WTC11 (cell line): ENCODE measurements at regions not wholly inside any gene's neighbourhood (a gene's known extent, or its start where the extent isn't known, plus 50 kb on each side); places are given as distances from the start of the nearest gene placed in this dataset.

Experiments
- ATAC-seq: fragments of 200-7000 bp; cut with Tn5 transposase; 2 replicates; pipeline ENCODE4 v1.10.0; 2021; ENCODE audit warnings: mild to moderate bottlenecking, moderate library complexity
- CTCF ChIA-PET: fragments of 300-600 bp; sonication (Branson Sonifier 250); formaldehyde crosslinking; loops from one replicate; lab custom pipeline; 2021; ENCODE audit warnings: antibody characterized with exemption; lab: Charles Lee
- POLR2A ChIA-PET: fragments of 350-600 bp; sonication (Branson Sonifier 250); formaldehyde crosslinking; loops from one replicate; lab custom pipeline; 2021; ENCODE audit warnings: antibody characterized with exemption; lab: Charles Lee
- DNase-seq: peaks from one replicate; pipeline ENCODE4 v3.0.0; 2021; ENCODE audit warnings: low spot score
- H3K27ac Mint-ChIP-seq: 2 replicates; pipeline ENCODE4 v1.8.0; 2021; ENCODE audit warnings: mixed read lengths
- H3K27me3 Mint-ChIP-seq: 2 replicates; pipeline ENCODE4 v1.8.0; 2021; ENCODE audit warnings: low read depth, mild to moderate bottlenecking, moderate library complexity, mixed read lengths
- H3K36me3 Mint-ChIP-seq: 2 replicates; pipeline ENCODE4 v1.8.0; 2021; ENCODE audit warnings: mixed read lengths
- H3K4me1 Mint-ChIP-seq: 2 replicates; pipeline ENCODE4 v1.8.0; 2022; ENCODE audit warnings: mixed read lengths
- H3K4me3 Mint-ChIP-seq: 2 replicates; pipeline ENCODE4 v1.8.0; 2021; ENCODE audit warnings: mild to moderate bottlenecking, moderate library complexity, mixed read lengths
- H3K9me3 Mint-ChIP-seq: 2 replicates; pipeline ENCODE4 v1.8.0; 2021; ENCODE audit warnings: mixed read lengths
- AFF4 ChIP-seq: sonication (generic); formaldehyde crosslinking; IDR thresholded peaks from 2 replicates; pipeline ENCODE4 v1.8.1; 2023; ENCODE audit warnings: mild to moderate bottlenecking, missing genetic modification reagents, borderline replicate concordance
- ARID4B ChIP-seq: sonication (generic); formaldehyde crosslinking; IDR thresholded peaks from 2 replicates; pipeline ENCODE4 v1.8.0; 2023; ENCODE audit warnings: missing genetic modification reagents, mild to moderate bottlenecking, borderline replicate concordance
- CBFB ChIP-seq: sonication (generic); formaldehyde crosslinking; IDR thresholded peaks from 2 replicates; pipeline ENCODE4 v1.8.1; 2022; ENCODE audit warnings: mild to moderate bottlenecking, low read depth, missing genetic modification reagents
- CDX4 ChIP-seq: fragments of 250-450 bp; sonication (Bioruptor Pico); IDR thresholded peaks from 2 replicates; pipeline ENCODE4 v1.9.0; 2021; ENCODE audit warnings: moderate library complexity, mild to moderate bottlenecking, inconsistent platforms, borderline replicate concordance
- CREB1 ChIP-seq: sonication (generic); formaldehyde crosslinking; IDR thresholded peaks from 2 replicates; pipeline ENCODE4 v1.8.0; 2023; ENCODE audit warnings: mild to moderate bottlenecking, missing genetic modification reagents
- CTCF ChIP-seq: fragments of 200-600 bp; IDR thresholded peaks from 2 replicates; pipeline ENCODE4 v1.8.0; 2022; ENCODE audit warnings: antibody characterized with exemption
- E2F1 ChIP-seq: sonication (generic); formaldehyde crosslinking; IDR thresholded peaks from 2 replicates; pipeline ENCODE4 v1.8.0; 2022; ENCODE audit warnings: mild to moderate bottlenecking, missing genetic modification reagents
- FOXP4 ChIP-seq: sonication (generic); formaldehyde crosslinking; IDR thresholded peaks from 2 replicates; pipeline ENCODE4 v1.8.0; 2022; ENCODE audit warnings: mild to moderate bottlenecking, missing genetic modification reagents
- GTF2I ChIP-seq: fragments of 250-450 bp; sonication (Bioruptor Pico); conservative IDR thresholded peaks from 2 replicates; pipeline ENCODE4 v1.4.0; 2021; ENCODE audit warnings: mild to moderate bottlenecking
- MLX ChIP-seq: sonication (generic); formaldehyde crosslinking; IDR thresholded peaks from 2 replicates; pipeline ENCODE4 v1.8.1; 2023; ENCODE audit warnings: mild to moderate bottlenecking, missing genetic modification reagents, moderate library complexity
- SP1 ChIP-seq: sonication (generic); formaldehyde crosslinking; conservative IDR thresholded peaks from 2 replicates; pipeline ENCODE4 v1.8.1; 2022; ENCODE audit warnings: missing genetic modification reagents
- ZNF416 ChIP-seq: fragments of 250-450 bp; sonication (Bioruptor Pico); IDR thresholded peaks from 2 replicates; pipeline ENCODE4 v1.9.0; 2021; ENCODE audit warnings: mild to moderate bottlenecking, inconsistent platforms
- ZNF671 ChIP-seq: fragments of 250-450 bp; sonication (Bioruptor Pico); IDR thresholded peaks from 2 replicates; pipeline ENCODE4 v1.8.0; 2021; ENCODE audit warnings: mild to moderate bottlenecking

GRCh38 chr4:189377569-189377968 is 563.1 kb upstream of the FRG1 start:
- H3K27me3 Mint-ChIP-seq = no peaks in the 10 kb centered on the region; the same call in 1 of the 2 replicates
- H3K27ac Mint-ChIP-seq = no peak overlapping the region
- peaks cover 27% of the 10 kb centered on the region for H3K36me3 Mint-ChIP-seq
- ATAC-seq (no peak), DNase-seq (no peak)
- no peak for TF ChIP-seq FOXP4 (CRISPR knock-in tag)
- no peak for TF ChIP-seq GTF2I
- no peak for TF ChIP-seq CBFB (CRISPR knock-in tag)
- no peak for TF ChIP-seq CTCF
- TF ChIP-seq ZNF416 = no peak
- TF ChIP-seq AFF4 = no peak
- no peak for TF ChIP-seq ZNF671 (CRISPR knock-in tag)
- no peak for TF ChIP-seq SP1 (CRISPR knock-in tag)
- no peak for TF ChIP-seq E2F1 (CRISPR knock-in tag)
- TF ChIP-seq CDX4 (CRISPR knock-in tag) = no peak
- TF ChIP-seq CREB1 = no peak
- no peak for TF ChIP-seq MLX (CRISPR knock-in tag)
- TF ChIP-seq ARID4B (CRISPR knock-in tag) = no peak
- ChIA-PET CTCF (no interaction called here), POLR2A (no interaction called here)
- no peak overlapping the region for H3K4me3 Mint-ChIP-seq
- peaks cover 15% of the 10 kb centered on the region for H3K4me1 Mint-ChIP-seq
- peaks cover 52% of the 10 kb centered on the region for H3K9me3 Mint-ChIP-seq
